Endometrium (tissue), 2 donors: ENCODE measurements at regions not wholly inside any gene's neighbourhood (a gene's known extent, or its start where the extent isn't known, plus 50 kb on each side); places are given as distances from the start of the nearest gene placed in this dataset.
"Not testable (repeated sequence)": the region's sequence is repeated elsewhere in the genome, so short reads cannot be mapped to it uniquely, and the experiment has no call there.

Experiments
- FAIRE-seq: peaks from 2 replicates; lab custom pipeline; 2012; peaks lifted over from hg19 to GRCh38; lab: Jason Lieb, UNC
- donor health status: control.
- donor health status: control.

DNA sequence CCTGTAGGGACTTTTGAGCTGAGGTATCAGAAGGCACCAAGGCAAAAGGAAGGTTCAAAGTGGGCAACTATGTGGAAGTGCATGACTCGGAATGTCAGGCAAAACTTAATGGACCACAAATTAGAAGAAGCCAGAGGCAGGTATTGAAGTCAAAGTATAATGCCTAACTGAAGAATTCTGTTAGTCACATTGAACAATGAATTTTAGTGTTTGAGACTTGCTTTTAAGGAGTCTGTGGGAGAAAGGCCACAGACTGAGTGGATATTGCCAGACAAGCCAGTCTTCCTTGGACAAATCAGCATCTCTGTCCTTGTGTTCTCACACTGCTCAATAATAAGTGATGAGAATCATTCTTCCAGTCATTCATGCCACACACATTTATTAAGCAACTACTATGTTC lies 498.9 kb downstream of the STK39 start:
- no peak for FAIRE-seq

- no peak for FAIRE-seq
These were observed 501.7 kb downstream of the STK39 start for GRCh38 chr2:167745667-167746066.

DNA sequence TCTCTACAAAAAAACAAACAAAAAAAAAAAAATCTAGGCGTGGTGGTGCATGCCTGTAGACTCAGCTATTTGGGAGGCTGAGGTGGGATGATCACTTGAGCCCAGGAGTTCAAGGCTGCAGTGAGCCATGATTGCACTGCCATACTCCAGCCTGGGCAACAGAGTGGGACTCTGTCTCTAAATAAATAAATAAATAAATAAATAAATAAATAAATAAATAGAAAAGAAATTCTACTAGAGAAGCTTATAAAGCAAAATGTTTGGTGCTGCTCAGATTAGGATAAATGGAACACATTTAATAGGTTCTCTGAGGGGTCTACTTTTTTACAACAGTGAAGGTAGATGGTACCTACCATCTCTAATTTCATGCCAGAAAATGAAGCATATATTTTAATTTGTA lies 507.5 kb downstream of the STK39 start:
- FAIRE-seq: not testable (repeated sequence)

- no peak for FAIRE-seq
These were observed 513.6 kb downstream of the STK39 start for GRCh38 chr2:167733747-167734146.

GRCh38 chr2:167732326-167732725 lies 515.1 kb downstream of the STK39 start:
- no peak for FAIRE-seq

DNA sequence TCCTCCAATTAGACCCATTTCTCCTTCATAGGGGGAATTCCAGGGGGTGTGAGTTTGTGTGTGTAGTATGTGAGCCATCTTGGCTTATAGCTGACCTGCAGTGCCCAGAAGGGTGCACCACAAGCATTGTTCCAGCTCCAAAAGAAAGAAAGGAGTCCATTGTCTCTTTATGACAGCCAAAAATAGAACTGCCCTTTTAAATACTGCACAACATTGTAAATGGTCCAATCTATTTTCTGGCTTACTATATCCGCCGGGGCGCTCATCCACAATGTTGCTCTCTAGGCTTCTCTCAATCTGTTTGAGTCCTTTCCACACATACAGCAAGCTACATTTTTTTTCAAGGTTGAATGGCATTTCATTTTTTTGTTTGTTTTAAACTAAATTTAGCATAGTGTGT lies 517.5 kb downstream of the STK39 start:
- FAIRE-seq: no peak

- no peak for FAIRE-seq
These were observed 520.6 kb downstream of the STK39 start for GRCh38 chr2:167726788-167727187.

DNA sequence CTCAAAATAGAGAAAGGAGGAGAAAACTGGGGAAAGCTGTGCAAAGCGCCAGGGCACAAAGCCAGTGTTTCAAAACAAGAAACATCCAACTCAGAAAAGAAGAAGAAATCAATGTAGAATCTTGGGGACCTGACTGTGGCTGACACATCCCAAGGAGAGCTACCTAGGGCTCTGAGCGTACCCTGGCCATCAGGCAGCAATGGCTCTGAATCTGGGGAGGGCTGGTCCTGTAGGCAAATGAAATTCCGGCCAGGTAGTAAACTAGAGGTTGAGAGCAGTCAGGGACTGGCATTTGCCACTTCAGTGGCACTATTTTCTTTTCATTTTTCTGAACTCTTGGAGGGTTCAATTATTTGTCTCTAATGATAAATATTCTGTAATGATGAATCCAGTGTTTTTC lies 525.8 kb downstream of the STK39 start:
- FAIRE-seq: no peak

GRCh38 chr2:167719410-167719809 lies 528.0 kb downstream of the STK39 start:
- FAIRE-seq: no peak

- no peak for FAIRE-seq
These were observed 528.8 kb downstream of the STK39 start for GRCh38 chr2:167718560-167718959.

GRCh38 chr2:167715932-167716331 lies 531.5 kb downstream of the STK39 start:
- no peak for FAIRE-seq

DNA sequence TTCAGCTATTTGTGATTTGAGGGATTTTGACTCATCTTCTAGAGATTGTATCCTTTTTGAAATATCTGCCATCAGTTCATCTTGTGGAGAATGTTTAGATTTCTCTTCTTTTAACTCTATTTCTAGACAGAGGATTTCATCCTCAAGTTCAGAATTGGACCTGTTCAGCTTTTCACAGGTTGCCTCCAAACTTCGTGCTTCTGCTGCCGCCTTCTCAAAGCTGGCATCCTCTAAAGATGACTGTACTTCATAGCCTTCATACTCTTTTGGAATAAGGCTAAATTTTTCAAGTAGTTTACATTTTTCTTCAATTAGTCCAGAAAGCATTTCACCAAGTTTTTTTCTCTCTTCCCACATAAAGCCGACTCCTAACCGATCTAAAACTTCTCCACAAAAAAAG lies 531.9 kb downstream of the STK39 start:
- not testable (repeated sequence) for FAIRE-seq

- no peak for FAIRE-seq
These were observed 535.1 kb downstream of the STK39 start for GRCh38 chr2:167712275-167712674.

DNA sequence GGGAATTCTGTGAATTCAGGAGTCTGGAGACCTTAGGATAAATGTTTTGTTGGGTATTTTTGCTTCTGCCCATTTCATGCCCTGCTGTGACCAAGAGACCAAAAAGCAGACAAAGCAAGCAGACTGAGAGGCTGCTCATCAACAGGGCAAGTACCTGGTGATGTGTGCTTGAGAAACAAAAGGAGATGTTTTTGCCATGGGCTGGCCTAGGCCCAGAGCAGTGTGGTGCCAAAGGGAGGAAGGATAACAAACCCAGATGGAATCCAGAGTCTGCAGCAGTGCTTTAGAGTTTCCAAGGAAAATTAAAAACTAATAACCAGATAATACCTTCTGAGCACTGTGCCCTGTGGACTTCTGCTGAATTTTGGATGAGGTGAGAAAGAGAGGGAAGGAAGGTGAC lies 538.4 kb downstream of the STK39 start:
- no peak for FAIRE-seq

- FAIRE-seq: no peak
These were observed 540.6 kb downstream of the STK39 start for GRCh38 chr2:167706800-167707199.

- FAIRE-seq: no peak
These were observed 544.0 kb downstream of the STK39 start for GRCh38 chr2:167703441-167703840.

GRCh38 chr2:167702227-167702626 lies 545.2 kb downstream of the STK39 start:
- FAIRE-seq: no peak

DNA sequence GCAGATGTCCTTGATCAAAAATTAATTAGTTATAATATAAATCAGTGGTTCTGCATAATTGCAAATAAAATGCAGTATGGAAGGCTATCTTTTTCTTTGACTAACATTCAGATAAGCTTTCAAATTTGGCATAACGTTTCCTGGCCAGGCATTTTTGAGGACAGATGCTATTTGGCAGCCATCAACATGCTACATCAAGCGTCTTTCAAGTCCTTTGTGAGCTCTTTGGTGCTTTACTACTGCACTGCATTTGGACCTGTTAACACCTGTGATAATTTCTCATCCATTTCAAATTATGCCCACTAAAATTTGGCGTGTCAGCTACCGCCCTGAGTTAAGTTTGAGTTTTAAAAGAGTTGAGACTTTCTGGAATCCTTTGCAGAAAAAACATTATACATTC lies 545.7 kb downstream of the STK39 start:
- peak; percentile 88 for FAIRE-seq

GRCh38 chr2:167697948-167698347 lies 549.4 kb downstream of the STK39 start:
- FAIRE-seq: no peak

GRCh38 chr2:167697194-167697593 lies 550.2 kb downstream of the STK39 start:
- FAIRE-seq: no peak

- no peak for FAIRE-seq
These were observed 554.5 kb downstream of the STK39 start for GRCh38 chr2:167692936-167693335.

DNA sequence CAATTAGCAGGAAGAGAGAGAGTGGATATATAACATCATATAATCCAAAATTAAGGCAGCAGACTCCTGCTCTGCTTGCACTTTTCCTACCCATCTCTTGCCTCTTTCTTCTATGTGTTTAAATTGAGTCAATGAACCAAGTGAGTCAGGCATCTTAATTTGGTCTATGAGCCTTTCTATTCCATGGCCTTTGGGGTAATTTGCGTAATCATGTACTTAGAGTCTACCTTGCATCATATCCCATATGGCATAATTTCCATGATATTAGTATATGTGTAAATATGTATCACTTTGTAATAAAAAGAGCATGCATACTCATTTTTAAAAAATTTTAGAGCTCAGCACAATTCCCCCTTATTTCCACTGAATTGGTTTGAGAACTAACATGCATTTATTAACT lies 555.2 kb downstream of the STK39 start:
- no peak for FAIRE-seq

DNA sequence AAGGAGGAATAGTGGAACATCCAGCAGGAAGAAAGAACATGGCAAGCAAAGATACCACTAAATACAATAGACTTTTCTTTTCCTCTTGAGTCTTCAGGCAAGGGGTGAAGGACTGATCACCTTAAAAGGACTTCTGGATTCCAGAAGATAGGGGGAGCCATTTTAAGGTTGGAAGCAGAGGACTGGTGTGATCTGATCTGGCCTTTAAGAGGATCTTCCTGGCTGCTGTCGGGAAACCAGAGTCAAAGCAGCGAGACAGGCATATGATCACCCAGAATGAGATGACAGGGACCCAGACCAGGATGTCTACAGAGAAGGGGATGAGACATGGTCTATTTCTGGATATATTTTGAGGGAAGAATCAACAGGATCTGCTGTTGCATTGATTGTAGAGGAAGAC lies 558.0 kb downstream of the STK39 start:
- FAIRE-seq: no peak

GRCh38 chr2:167686691-167687090 lies 560.7 kb downstream of the STK39 start:
- no peak for FAIRE-seq
